ENCODE measurements at regions not wholly inside any gene's neighbourhood (a gene's known extent, or its start where the extent isn't known, plus 50 kb on each side); places are given as distances from the start of the nearest gene placed in this dataset.

DNA sequence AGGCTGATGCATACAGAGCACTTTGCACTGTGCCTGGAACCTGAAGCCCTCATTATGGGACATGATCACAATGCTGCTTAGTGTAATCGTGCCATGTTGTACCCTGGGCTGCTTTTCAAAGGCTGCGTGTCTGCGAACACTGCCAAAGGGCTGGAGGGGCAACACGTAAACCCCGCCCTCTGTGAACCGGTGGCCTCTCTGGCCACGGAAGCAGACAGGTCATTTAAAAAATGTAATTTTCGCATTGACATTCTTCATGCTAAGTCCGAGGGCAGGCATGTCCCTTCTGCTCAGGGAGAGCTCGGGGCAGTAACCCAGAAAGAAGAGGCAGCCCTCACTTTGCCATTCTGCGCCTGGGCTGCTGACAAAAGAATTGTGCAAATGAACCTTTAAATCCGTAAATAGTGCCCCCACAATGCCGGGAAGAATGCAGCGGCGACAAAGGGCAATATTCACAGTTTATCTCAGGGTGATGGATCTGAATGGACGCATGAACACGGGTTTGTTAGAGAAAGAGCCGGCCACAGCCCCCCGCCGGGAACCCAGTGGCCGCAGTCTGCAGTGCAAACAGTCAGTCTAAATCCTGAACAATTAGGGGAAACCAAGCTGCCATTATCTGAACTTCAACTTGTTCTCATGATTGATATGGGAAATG, 226.1 kb downstream of the MYCN start:
- no peaks in the 10 kb centered on the region for H3K4me1 ChIP-seq (ENCODE audit: control insufficient read depth in 2 of 2, insufficient read depth in 2 of 2, low read length in 2 of 2)
- H3K27me3 Mint-ChIP-seq, result peaks cover 0 to 13% (median 4%) of the 10 kb centered on the region in 5 donors
- ChIA-PET CTCF (no interaction called here), POLR2A (no interaction called here)
- no peaks in the 10 kb centered on the region for H3K9me3 ChIP-seq (ENCODE audit: control insufficient read depth in 2 of 3, low read length in 3 of 3)
- no peak overlapping the region for H3K4me3 ChIP-seq (ENCODE audit: low read length)
- H3K27me3 ChIP-seq (ENCODE audit: control insufficient read depth in 2 of 2, insufficient read depth in 2 of 2, low read length in 2 of 2), result no peaks in the 10 kb centered on the region
- H3K27ac ChIP-seq (ENCODE audit: low read depth, low read length), result no peak overlapping the region
- ATAC-seq, result no peak
- H3K36me3 Mint-ChIP-seq, result no peaks in the 10 kb centered on the region
- H3K36me3 ChIP-seq (ENCODE audit: control insufficient read depth in 2 of 3, insufficient read depth in 3 of 3, low read length in 3 of 3), result no peaks in the 10 kb centered on the region
- no peak overlapping the region for H3K27ac Mint-ChIP-seq
- DNase-seq, result no peak
- intact Hi-C loops (cut with micrococcal nuclease), result no loop called here
- H3K4me1 Mint-ChIP-seq, result peaks cover 0 to 1% (median 0%) of the 10 kb centered on the region in 7 donors
- H3K4me3 Mint-ChIP-seq, result no peak overlapping the region
- H3K9me3 Mint-ChIP-seq, result peaks cover 0 to 3% (median 0%) of the 10 kb centered on the region in 11 donors

DNA sequence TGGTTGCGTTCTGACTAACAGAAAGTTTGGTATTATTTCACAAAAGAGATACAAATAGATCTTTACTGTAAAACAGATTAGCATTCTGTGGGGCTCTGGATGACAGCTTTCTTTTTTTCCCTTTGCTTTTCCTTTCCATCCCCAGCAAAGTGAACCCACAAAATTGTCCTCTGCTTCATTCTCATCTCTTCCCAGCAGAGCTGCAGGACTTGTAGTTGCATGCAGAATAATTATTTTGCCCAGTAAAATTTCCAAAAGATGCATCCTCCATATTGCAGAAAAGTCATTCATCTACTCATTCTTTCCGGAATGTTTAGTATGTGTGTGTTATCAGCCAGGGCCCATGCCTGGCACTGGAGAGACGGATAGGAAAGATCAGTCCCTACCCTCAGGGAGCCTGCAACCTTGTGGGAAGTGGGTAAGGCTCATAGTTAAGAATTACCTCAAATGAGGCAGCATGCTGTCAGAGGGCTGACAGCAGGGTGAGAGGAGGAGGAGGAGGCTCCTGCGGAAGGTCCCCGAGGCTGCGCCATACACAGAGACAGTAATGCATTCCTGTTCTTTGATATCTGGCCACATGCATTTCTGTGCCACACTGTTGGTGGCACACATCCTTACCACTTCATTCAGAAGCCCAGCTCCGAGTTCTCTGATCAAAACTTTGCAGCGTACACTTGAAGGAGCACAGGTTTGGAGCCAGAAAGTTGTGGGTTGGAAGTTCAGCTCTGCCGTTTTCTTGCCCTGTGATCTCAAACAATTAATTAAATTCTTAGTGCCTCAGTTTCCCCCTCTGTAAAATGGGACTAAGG, 225.4 kb downstream of the MYCN start:
- intact Hi-C loops (cut with micrococcal nuclease), result no loop called here
- H3K9me3 ChIP-seq (ENCODE audit: control insufficient read depth in 2 of 3, low read length in 3 of 3), result no peaks in the 10 kb centered on the region
- no peak overlapping the region for H3K27ac ChIP-seq (ENCODE audit: low read depth, low read length)
- DNase-seq (no peak), ATAC-seq (no peak)
- no peak overlapping the region for H3K4me3 ChIP-seq (ENCODE audit: low read length)
- H3K4me3 Mint-ChIP-seq, result no peak overlapping the region
- H3K27me3 ChIP-seq (ENCODE audit: control insufficient read depth in 2 of 2, insufficient read depth in 2 of 2, low read length in 2 of 2), result no peaks in the 10 kb centered on the region
- H3K27ac Mint-ChIP-seq, result no peak overlapping the region
- peaks cover 0 to 1% (median 0%) of the 10 kb centered on the region in 7 donors for H3K4me1 Mint-ChIP-seq
- CTCF ChIA-PET, result no interaction called here
- H3K4me1 ChIP-seq (ENCODE audit: control insufficient read depth in 2 of 2, insufficient read depth in 2 of 2, low read length in 2 of 2), result no peaks in the 10 kb centered on the region
- POLR2A ChIA-PET, result no interaction called here
- no peaks in the 10 kb centered on the region for H3K36me3 ChIP-seq (ENCODE audit: control insufficient read depth in 2 of 3, insufficient read depth in 3 of 3, low read length in 3 of 3)
- H3K9me3 Mint-ChIP-seq, result peaks cover 0 to 3% (median 0%) of the 10 kb centered on the region in 11 donors
- H3K27me3 Mint-ChIP-seq, result peaks cover 0 to 13% (median 4%) of the 10 kb centered on the region in 5 donors
- H3K36me3 Mint-ChIP-seq, result no peaks in the 10 kb centered on the region

DNA sequence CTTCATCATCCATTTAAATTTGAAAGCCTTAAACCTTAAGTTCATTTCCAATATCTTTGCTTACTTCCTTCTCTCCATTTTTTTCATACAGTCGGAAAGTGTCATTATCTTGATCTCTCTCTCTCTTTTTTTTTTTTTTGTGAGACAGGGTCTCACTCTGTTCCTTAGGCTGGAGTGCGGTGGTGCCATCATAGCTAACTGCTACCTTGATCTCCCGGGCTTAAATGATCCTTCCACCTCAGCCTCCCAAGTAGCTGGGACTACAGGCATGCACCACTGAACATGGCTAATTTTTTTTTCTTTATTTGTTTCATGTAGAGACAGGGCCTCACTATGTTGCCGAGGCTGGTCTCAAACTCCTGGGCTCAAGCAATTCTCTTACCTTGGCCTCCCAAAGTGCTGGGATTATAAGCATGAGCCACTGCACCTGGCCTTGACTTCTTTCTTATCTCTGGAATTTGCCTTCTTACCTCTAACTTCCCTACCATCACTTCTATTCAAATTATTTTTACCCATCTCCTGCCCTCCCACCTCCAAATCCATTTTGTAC, 222.2 kb downstream of the MYCN start:
- Mint-ChIP-seq H3K36me3 (no peaks in the 10 kb centered on the region), H3K27me3 (peaks cover 0 to 18% (median 7%) of the 10 kb centered on the region in 5 donors), H3K9me3 (peaks cover 0 to 3% (median 0%) of the 10 kb centered on the region in 11 donors), H3K27ac (no peak overlapping the region), H3K4me3 (no peak overlapping the region), H3K4me1 (no peaks in the 10 kb centered on the region)
- no peak overlapping the region for H3K27ac ChIP-seq (ENCODE audit: low read depth, low read length)
- intact Hi-C loops (cut with micrococcal nuclease), result no loop called here
- no peak overlapping the region for H3K4me3 ChIP-seq (ENCODE audit: low read length)
- H3K27me3 ChIP-seq (ENCODE audit: control insufficient read depth in 2 of 2, insufficient read depth in 2 of 2, low read length in 2 of 2), result no peaks in the 10 kb centered on the region
- no peaks in the 10 kb centered on the region for H3K9me3 ChIP-seq (ENCODE audit: control insufficient read depth in 2 of 3, low read length in 3 of 3)
- no peak for ATAC-seq
- no peaks in the 10 kb centered on the region for H3K4me1 ChIP-seq (ENCODE audit: control insufficient read depth in 2 of 2, insufficient read depth in 2 of 2, low read length in 2 of 2)
- ChIA-PET CTCF (no interaction called here), POLR2A (no interaction called here)
- no peak for DNase-seq
- H3K36me3 ChIP-seq (ENCODE audit: control insufficient read depth in 2 of 3, insufficient read depth in 3 of 3, low read length in 3 of 3), result no peaks in the 10 kb centered on the region

DNA sequence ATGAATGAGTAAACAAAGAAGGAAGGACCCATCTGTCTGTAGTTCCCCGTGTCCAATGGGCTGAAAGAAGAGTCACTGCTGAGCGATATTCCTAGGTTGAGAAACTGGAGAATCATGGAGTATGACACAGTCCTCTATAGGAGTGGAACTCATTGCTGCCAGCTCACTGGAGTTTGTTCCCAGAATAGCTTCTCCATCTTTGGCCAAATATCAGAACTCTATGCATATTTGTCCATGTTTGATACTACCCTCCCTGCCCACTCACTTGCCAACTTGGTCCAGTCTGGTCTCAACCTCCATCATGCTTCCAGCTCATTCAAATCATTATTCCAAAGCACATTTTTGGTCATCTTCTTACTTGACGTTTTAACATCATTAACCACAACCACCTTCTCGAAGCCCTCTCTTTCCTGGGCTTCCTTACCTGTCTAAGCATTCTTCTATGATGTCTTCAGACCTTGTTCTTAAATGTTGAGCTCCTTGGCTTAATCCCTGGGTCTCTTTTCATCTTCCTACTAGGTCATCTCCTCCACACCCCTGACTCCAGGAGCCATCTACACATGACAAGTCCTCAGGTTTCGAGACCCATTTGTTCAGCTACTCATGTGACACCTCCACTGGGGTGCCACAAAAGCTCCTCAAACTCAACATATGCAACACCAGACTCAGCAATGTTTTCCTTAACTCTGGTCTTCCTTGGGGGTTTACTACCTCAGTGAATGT, 221.6 kb downstream of the MYCN start:
- H3K4me3 Mint-ChIP-seq, result no peak overlapping the region
- CTCF ChIA-PET, result no interaction called here
- H3K4me1 ChIP-seq (ENCODE audit: control insufficient read depth in 2 of 2, insufficient read depth in 2 of 2, low read length in 2 of 2), result no peaks in the 10 kb centered on the region
- no peaks in the 10 kb centered on the region for H3K36me3 Mint-ChIP-seq
- H3K27me3 ChIP-seq (ENCODE audit: control insufficient read depth in 2 of 2, insufficient read depth in 2 of 2, low read length in 2 of 2), result no peaks in the 10 kb centered on the region
- POLR2A ChIA-PET, result no interaction called here
- no peak overlapping the region for H3K27ac Mint-ChIP-seq
- H3K27ac ChIP-seq (ENCODE audit: low read depth, low read length), result no peak overlapping the region
- no peaks in the 10 kb centered on the region for H3K4me1 Mint-ChIP-seq
- no peaks in the 10 kb centered on the region for H3K9me3 ChIP-seq (ENCODE audit: control insufficient read depth in 2 of 3, low read length in 3 of 3)
- H3K9me3 Mint-ChIP-seq, result peaks cover 0 to 3% (median 0%) of the 10 kb centered on the region in 11 donors
- H3K36me3 ChIP-seq (ENCODE audit: control insufficient read depth in 2 of 3, insufficient read depth in 3 of 3, low read length in 3 of 3), result no peaks in the 10 kb centered on the region
- no peak overlapping the region for H3K4me3 ChIP-seq (ENCODE audit: low read length)
- peaks cover 0 to 15% (median 7%) of the 10 kb centered on the region in 5 donors for H3K27me3 Mint-ChIP-seq
- ATAC-seq, result no peak
- DNase-seq, result no peak
- intact Hi-C loops (cut with micrococcal nuclease), result no loop called here

DNA sequence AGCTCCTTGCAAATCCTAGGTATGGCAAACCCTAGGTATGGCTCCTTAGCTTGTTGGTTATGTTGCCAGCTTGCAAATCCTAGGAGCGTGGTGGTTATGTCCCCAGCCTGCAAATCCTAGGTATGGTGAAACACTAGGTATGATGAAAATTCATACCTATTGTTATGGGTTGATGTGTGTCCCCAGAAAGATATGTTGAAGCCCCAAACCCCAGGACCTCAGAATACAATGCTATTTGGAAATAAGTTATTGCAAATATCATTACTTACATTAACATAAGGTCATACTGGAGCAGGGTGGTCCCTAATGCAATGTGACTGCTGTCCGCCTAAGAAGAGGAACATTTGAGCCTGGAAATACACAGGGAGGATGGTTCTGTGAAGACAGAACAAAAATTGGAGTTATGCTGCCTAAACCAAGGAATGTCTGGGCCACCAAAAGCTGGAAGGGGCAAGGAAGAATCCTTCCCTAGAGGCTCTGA, 220.8 kb downstream of the MYCN start:
- Mint-ChIP-seq H3K36me3 (no peaks in the 10 kb centered on the region), H3K4me3 (no peak overlapping the region), H3K27ac (no peak overlapping the region), H3K9me3 (peaks cover 0 to 3% (median 0%) of the 10 kb centered on the region in 11 donors), H3K27me3 (peaks cover 0 to 15% (median 7%) of the 10 kb centered on the region in 5 donors), H3K4me1 (no peaks in the 10 kb centered on the region)
- Histone ChIP-seq H3K36me3 (ENCODE audit: control insufficient read depth in 2 of 3, insufficient read depth in 3 of 3, low read length in 3 of 3) (no peaks in the 10 kb centered on the region), H3K27ac (ENCODE audit: low read depth, low read length) (no peak overlapping the region), H3K27me3 (ENCODE audit: control insufficient read depth in 2 of 2, insufficient read depth in 2 of 2, low read length in 2 of 2) (no peaks in the 10 kb centered on the region), H3K9me3 (ENCODE audit: control insufficient read depth in 2 of 3, low read length in 3 of 3) (no peaks in the 10 kb centered on the region), H3K4me1 (ENCODE audit: control insufficient read depth in 2 of 2, insufficient read depth in 2 of 2, low read length in 2 of 2) (no peaks in the 10 kb centered on the region), H3K4me3 (ENCODE audit: low read length) (no peak overlapping the region)
- intact Hi-C loops (cut with micrococcal nuclease), result no loop called here
- ATAC-seq (no peak), DNase-seq (no peak)
- ChIA-PET CTCF (no interaction called here), POLR2A (no interaction called here)

DNA sequence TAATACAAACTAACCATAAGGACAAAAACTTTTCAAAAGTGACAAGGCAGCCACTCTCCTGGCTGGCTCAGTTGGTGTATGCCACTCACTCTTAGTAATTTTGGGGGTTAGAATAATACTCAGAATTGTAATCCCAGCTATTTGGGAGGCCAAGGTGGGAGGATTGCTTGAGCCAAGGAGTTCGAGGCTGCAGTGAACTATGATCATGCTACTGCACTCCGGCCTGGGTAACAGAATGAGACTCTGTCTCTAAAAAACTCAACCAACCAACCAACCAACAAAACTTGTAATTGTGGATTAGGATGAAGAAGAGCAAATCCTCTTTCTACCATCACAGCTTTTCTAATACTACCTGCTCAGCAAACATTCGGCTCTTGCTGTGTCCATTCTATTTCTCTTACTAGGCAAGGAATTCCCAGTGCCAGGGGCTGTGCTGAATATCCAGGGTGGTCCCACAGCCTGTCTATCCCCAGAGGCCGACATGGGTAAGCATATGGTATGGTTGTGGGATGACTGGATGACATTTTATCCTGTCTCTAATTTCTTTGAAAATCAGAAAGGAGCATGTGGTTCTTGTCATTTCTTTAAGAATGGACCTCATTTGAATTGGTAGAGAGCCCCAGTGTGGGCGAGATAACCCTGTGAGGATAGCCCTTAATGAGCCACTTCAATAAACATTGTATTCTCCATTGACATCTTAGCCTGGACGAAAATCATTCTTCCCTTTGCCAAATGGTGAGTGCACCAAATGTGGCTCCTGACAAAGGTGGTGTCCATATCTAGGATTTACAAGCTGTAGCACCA, 220.1 kb downstream of the MYCN start:
- POLR2A ChIA-PET, result no interaction called here
- no peak overlapping the region for H3K4me3 Mint-ChIP-seq
- H3K9me3 Mint-ChIP-seq, result peaks cover 0 to 3% (median 0%) of the 10 kb centered on the region in 11 donors
- no peaks in the 10 kb centered on the region for H3K36me3 Mint-ChIP-seq
- no peaks in the 10 kb centered on the region for H3K4me1 Mint-ChIP-seq
- Histone ChIP-seq H3K36me3 (ENCODE audit: control insufficient read depth in 2 of 3, insufficient read depth in 3 of 3, low read length in 3 of 3) (no peaks in the 10 kb centered on the region), H3K9me3 (ENCODE audit: control insufficient read depth in 2 of 3, low read length in 3 of 3) (no peaks in the 10 kb centered on the region), H3K27me3 (ENCODE audit: control insufficient read depth in 2 of 2, insufficient read depth in 2 of 2, low read length in 2 of 2) (no peaks in the 10 kb centered on the region), H3K4me1 (ENCODE audit: control insufficient read depth in 2 of 2, insufficient read depth in 2 of 2, low read length in 2 of 2) (no peaks in the 10 kb centered on the region), H3K27ac (ENCODE audit: low read depth, low read length) (no peak overlapping the region), H3K4me3 (ENCODE audit: low read length) (no peak overlapping the region)
- no peak overlapping the region for H3K27ac Mint-ChIP-seq
- CTCF ChIA-PET, result no interaction called here
- ATAC-seq (no peak), DNase-seq (no peak)
- intact Hi-C loops (cut with micrococcal nuclease), result no loop called here
- peaks cover 0 to 15% (median 7%) of the 10 kb centered on the region in 5 donors for H3K27me3 Mint-ChIP-seq

Data from naive thymus-derived CD4-positive, alpha-beta T cell (primary cell).